Peyer's patch (tissue), 4 donors: ENCODE measurements at regions not wholly inside any gene's neighbourhood (a gene's known extent, or its start where the extent isn't known, plus 50 kb on each side); places are given as distances from the start of the nearest gene placed in this dataset.

ENCODE experiments used
- POLR2A ChIP-seq, 2 donors: fragments of 450-650 bp; IDR thresholded peaks; one replicate each; pipeline ENCODE4 v1.5.1; 2017; ENCODE audit warnings: antibody characterized with exemption in 2 of 2, mild to moderate bottlenecking in 2 of 2, moderate library complexity in 2 of 2
- TF ChIP-seq, protein P1 (sequence below), 6 experiments: fragments of 450-650 bp in 4 of 6; fragments of 200-600 bp in 2 of 6; sonication (generic) in 1 of 6; IDR thresholded peaks; one replicate each; pipeline ENCODE4 v1.5.1; 2017 to 2019; ENCODE audit warnings: antibody characterized with exemption in 6 of 6, mild to moderate bottlenecking in 3 of 6, moderate library complexity in 1 of 6

DNA sequence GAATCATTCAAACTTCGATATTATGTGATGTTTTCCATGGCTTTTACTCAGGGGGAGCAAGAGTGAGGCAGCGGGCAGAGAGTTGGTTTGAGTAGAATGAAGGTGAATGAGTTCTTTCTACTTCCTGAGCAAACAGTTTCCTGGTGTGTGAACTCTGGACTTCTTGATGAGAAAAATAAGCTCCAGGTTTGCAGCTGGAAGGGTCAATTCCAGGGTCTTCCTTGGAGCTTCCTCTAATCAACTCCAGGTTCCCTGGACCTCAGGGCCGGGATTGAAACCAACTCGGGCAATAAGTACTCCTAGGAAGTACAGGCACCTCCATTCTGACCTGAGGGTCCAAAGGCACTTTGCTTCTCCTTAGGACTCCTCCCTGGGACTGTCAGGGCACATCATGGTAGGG, 243.6 kb upstream of the ONECUT1 start:
- TF ChIP-seq, protein P1, sequence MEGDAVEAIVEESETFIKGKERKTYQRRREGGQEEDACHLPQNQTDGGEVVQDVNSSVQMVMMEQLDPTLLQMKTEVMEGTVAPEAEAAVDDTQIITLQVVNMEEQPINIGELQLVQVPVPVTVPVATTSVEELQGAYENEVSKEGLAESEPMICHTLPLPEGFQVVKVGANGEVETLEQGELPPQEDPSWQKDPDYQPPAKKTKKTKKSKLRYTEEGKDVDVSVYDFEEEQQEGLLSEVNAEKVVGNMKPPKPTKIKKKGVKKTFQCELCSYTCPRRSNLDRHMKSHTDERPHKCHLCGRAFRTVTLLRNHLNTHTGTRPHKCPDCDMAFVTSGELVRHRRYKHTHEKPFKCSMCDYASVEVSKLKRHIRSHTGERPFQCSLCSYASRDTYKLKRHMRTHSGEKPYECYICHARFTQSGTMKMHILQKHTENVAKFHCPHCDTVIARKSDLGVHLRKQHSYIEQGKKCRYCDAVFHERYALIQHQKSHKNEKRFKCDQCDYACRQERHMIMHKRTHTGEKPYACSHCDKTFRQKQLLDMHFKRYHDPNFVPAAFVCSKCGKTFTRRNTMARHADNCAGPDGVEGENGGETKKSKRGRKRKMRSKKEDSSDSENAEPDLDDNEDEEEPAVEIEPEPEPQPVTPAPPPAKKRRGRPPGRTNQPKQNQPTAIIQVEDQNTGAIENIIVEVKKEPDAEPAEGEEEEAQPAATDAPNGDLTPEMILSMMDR (IDR thresholded peaks at IDR 0.05): no peak
- no peak for TF ChIP-seq POLR2A (IDR thresholded peaks at IDR 0.05)
